ENCODE measurements at regions not wholly inside any gene's neighbourhood (a gene's known extent, or its start where the extent isn't known, plus 50 kb on each side); places are given as distances from the start of the nearest gene placed in this dataset.

DNA sequence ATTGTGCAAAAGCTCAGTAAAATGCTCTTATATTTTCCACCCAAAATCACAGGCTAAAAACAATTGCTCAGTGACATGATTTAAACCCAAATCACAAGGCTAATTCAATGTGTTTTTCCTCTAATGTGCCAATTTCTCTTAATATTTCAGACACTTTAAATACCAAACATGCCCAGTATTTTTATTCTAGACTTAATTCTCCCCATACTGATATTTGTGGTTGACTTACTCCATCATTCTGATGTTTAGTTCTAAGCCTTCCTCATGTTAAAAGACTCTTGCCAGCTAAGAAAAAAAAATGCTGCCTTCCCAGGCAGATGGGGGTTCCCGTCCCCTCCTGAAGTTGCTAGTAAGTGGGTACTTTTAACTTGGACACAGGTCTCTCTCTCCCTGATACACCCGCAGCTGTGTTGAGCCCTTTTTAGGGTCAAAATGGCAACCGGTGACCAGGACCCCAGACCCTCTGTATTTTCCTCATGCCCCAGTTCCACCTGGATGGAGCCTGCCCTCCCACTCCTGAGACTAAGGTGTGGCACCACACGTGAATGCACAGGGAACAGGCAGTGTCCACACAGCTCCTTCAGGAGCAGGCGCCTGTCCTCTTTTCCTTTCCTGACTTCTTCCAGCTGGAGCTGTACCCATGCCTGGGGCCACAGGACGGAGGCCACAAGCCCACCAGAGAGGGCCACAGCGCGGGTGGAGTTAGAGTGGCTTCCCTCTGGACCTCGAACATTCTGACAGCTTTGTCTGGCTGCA, 118.9 kb downstream of the RIPK4 start:
- H3K4me3 ChIP-seq (ENCODE audit: low read depth, low read length, poor library complexity, severe bottlenecking) = no peak overlapping the region
- TF ChIP-seq, protein P1, sequence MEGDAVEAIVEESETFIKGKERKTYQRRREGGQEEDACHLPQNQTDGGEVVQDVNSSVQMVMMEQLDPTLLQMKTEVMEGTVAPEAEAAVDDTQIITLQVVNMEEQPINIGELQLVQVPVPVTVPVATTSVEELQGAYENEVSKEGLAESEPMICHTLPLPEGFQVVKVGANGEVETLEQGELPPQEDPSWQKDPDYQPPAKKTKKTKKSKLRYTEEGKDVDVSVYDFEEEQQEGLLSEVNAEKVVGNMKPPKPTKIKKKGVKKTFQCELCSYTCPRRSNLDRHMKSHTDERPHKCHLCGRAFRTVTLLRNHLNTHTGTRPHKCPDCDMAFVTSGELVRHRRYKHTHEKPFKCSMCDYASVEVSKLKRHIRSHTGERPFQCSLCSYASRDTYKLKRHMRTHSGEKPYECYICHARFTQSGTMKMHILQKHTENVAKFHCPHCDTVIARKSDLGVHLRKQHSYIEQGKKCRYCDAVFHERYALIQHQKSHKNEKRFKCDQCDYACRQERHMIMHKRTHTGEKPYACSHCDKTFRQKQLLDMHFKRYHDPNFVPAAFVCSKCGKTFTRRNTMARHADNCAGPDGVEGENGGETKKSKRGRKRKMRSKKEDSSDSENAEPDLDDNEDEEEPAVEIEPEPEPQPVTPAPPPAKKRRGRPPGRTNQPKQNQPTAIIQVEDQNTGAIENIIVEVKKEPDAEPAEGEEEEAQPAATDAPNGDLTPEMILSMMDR (conservative IDR thresholded peaks at IDR 0.05; ENCODE audit: low read length) = no peak
- no peak for TF ChIP-seq EZH2phosphoT487 (IDR thresholded peaks at IDR 0.05; ENCODE audit: borderline replicate concordance, low read depth, low read length)
- H3K9me3 ChIP-seq (ENCODE audit: low read length) = no peaks in the 10 kb centered on the region
- POLR2A ChIA-PET = no interaction called here
- CTCF ChIA-PET (ENCODE audit: unreplicated experiment) = no interaction called here
- H4K20me1 ChIP-seq (ENCODE audit: insufficient read depth, low read length) = no peaks in the 10 kb centered on the region
- no peak overlapping the region for H3K27ac ChIP-seq (ENCODE audit: low read depth, low read length, poor library complexity, severe bottlenecking)
- no peaks in the 10 kb centered on the region for H3K36me3 ChIP-seq (ENCODE audit: insufficient read depth, low read length)
- no TSS peak for BruUV-seq (replicated peaks)
- no peaks in the 10 kb centered on the region for H3K9me2 ChIP-seq (ENCODE audit: insufficient read depth, low read length)
- intact Hi-C loops (cut with micrococcal nuclease; ENCODE audit: unreplicated experiment) = no loop called here
- DNase-seq (ENCODE audit: low spot score) = no peak
- H2AFZ ChIP-seq (ENCODE audit: low read length) = no peak overlapping the region
- peaks cover 5% of the 10 kb centered on the region for H3K4me1 ChIP-seq (ENCODE audit: insufficient read depth, low read length, poor library complexity, severe bottlenecking)
- no peak overlapping the region for H3K4me2 ChIP-seq (ENCODE audit: low read length)
- no peaks in the 10 kb centered on the region for H3K79me2 ChIP-seq (ENCODE audit: insufficient read depth, low read depth, low read length)

DNA sequence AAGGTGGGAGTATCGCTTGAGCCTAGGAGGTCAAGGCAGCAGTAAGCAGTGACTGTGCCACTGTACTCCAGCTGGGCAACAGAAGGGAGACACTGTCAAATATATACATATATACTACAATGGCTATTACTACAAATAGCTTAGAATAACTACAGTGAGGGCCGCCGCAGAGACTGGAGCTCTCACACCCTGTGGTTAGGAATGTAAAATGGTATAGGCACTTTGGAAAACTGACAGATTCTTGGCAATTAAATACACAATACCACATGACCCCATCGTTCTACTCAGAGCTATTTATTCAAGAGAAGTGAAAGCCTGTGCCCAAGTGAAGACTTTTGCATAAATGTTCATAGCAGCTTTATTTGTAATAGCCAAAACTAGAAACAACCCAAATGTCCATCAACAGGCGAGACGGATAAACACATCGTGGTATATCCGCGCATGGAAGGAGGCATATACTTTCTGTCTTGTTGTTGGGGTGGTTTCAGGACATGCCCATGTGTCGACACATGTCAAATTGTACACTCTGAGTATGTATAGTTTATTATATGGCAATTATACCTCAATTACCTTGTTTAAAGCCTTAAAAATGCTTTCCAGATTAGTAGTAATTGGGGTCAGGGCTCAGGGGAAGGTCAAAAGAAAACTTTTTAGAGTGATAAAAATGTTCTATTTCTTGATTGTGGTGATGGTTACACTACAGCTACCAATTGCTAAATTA, 123.4 kb downstream of the RIPK4 start:
- Histone ChIP-seq H3K79me2 (ENCODE audit: insufficient read depth, low read depth, low read length) (no peaks in the 10 kb centered on the region), H4K20me1 (ENCODE audit: insufficient read depth, low read length) (no peaks in the 10 kb centered on the region), H3K36me3 (ENCODE audit: insufficient read depth, low read length) (no peaks in the 10 kb centered on the region), H3K4me1 (ENCODE audit: insufficient read depth, low read length, poor library complexity, severe bottlenecking) (peaks cover 5% of the 10 kb centered on the region), H2AFZ (ENCODE audit: low read length) (no peak overlapping the region), H3K4me3 (ENCODE audit: low read depth, low read length, poor library complexity, severe bottlenecking) (no peak overlapping the region), H3K27ac (ENCODE audit: low read depth, low read length, poor library complexity, severe bottlenecking) (no peak overlapping the region), H3K4me2 (ENCODE audit: low read length) (no peak overlapping the region), H3K9me3 (ENCODE audit: low read length) (no peaks in the 10 kb centered on the region), H3K9me2 (ENCODE audit: insufficient read depth, low read length) (no peaks in the 10 kb centered on the region)
- no TSS peak for BruUV-seq (replicated peaks)
- POLR2A ChIA-PET = no interaction called here
- TF ChIP-seq, protein P1 (conservative IDR thresholded peaks at IDR 0.05; ENCODE audit: low read length) = no peak
- no peak for TF ChIP-seq EZH2phosphoT487 (IDR thresholded peaks at IDR 0.05; ENCODE audit: borderline replicate concordance, low read depth, low read length)
- intact Hi-C loops (cut with micrococcal nuclease; ENCODE audit: unreplicated experiment) = no loop called here
- CTCF ChIA-PET (ENCODE audit: unreplicated experiment) = no interaction called here
- no peak for DNase-seq (ENCODE audit: low spot score)
